Putamen (tissue), 1 donor: ENCODE measurements at regions not wholly inside any gene's neighbourhood (a gene's known extent, or its start where the extent isn't known, plus 50 kb on each side); places are given as distances from the start of the nearest gene placed in this dataset.

ENCODE experiments used
- DNase-seq: peaks from one replicate; pipeline ENCODE4 v3.0.0-alpha.2; 2016; ENCODE audit warnings: low spot score

DNA sequence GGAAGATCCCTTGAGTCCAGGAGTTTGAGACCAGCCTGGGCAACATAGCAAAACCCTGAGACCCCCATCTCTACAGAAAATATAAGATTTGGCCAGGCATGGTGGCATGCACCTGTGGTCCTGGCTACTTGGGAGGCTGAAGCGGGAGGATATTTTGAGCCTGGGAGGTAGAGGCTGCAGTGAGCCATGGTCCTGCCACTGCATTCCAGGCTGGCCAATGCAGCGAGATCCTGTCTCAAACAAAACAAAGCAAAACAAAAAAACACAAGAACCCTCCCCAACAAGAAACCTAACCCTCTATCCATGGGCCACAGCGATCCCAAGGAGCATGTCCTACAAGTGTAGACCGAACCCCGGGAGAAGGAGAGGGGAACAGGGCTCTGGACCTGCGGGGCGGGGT is 133.3 kb downstream of the MGAT5B start:
- no peak for DNase-seq

DNA sequence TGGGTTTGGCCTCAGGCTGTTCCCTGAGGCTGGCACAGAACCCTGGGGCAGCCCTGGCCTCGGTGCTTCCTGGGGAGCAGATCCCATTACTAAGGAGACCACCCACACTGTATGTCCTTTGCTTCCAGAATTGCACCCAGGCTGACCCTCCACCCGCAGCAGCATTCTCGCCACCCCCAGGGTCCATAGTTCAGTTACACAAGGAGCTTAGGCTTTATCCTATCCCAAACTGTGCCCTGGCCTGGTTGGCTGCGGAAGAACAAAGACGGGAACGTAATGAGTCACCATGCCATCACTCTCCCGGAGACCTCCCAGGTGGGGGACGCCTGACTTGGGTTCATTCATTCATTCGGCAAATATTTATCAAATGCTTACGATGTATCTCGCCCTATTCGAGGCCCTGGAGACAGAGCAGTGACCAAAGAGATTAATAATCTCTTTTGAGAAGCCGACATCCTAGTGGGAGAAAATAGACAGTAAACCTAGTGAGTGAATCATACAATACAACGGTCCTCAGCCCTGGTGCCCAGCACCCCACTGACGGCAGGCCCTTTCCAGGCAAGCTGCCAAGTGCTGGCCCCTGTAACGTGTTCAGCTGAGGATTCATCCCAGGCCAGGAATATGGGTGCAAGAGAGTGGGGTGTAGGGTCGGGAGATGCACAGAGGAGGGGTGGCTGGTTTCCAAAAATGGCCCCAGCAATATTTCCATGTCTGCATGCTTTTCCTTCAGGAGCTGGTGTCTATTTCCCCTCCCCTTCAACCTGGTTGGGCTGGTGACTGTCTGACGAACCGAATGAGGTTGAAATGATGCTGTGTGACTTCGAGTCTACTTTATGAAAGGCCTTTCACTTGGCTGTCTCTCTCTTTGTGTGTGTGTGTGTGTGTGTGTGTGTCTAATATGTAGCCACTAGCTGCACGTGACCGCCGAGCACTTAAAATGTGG is 134.2 kb downstream of the MGAT5B start:
- DNase-seq: no peak

DNA sequence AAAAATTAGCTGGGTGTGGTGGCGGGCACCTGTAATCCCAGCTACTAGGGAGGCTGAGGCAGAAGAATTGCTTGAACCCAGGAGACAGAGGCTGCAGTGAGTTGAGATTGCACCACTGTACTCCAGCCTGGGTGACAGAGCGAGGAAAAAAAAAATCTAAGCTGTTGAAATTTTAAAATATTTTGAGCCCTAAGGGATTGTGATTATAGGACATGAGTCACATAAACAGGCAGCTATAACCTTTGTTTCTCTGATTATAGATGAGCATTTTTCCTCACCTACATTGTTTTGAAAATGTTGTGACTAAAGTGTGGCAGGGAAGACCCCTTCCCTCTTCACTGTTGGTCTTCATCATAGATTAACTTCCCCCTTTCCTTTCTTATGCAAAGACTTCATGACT is 135.5 kb downstream of the MGAT5B start:
- DNase-seq: no peak

DNA sequence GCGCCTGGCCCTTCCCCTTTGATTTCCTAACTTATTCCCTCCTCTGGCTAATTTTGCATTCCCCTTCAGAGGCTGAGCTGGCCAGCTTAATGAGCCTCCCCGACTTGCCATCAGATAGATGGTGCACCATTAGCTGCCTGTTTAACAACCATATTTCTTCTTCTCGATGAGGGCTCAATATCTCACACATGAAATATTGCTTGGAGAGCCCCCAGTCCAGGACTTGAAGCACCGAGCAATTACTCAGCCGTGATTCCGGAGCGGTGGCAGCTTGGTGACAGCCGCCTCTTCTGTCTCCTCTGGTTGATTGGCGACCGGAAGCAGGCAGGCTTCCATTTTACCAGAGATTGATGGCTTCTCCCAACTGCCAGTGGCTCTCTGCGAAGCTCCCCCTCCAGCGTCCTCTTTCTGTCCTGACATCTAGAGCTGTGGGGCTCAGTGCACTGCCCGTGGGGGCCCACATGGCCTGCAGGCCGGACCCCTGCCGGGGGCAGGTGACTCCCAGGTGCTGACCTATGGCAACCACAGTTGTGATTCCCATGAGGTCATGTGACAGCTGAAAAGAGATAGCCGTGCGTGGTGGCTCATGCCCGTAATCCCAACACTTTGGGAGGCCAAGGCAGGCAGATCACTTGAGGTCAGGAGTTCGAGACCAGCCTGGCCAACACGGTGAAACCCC is 133.7 kb upstream of the SEC14L1 start:
- no peak for DNase-seq

DNA sequence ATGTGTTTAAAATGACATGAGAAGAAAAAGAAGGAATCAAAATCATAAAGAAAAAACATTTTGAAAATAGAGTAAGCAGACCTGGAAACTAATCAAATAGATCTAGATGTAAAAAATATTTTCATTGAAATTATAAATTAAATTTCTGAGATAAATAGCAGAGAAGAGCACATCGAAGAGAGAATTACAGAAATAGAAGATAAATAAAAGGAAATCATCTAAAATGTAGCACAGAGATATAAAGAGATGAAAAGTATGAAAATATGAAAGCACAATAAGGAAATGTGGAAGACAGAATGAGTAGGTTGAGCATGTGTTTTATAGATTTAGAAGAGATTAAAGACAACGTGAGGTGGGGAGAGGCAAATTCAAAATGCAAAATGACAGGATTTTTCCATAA is 130.9 kb upstream of the SEC14L1 start:
- no peak for DNase-seq

DNA sequence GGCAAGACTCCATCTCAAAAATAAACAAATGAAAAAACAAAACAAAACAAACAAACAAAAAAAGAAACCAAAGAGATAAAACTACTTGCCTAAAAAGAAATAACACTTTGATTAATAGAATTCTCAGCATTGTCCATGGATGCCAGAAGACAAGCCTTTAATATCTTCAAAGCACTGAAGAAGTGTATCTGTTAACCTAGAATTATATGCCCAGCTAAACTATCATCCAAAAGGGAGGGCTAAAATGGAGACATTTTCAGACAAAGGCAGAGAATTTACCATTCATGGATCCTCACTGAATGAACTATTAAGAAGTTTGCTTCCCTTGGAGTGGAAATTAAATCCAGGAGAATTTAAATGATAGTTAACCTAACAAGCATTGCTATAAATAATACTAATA is 130.1 kb upstream of the SEC14L1 start:
- DNase-seq: no peak

DNA sequence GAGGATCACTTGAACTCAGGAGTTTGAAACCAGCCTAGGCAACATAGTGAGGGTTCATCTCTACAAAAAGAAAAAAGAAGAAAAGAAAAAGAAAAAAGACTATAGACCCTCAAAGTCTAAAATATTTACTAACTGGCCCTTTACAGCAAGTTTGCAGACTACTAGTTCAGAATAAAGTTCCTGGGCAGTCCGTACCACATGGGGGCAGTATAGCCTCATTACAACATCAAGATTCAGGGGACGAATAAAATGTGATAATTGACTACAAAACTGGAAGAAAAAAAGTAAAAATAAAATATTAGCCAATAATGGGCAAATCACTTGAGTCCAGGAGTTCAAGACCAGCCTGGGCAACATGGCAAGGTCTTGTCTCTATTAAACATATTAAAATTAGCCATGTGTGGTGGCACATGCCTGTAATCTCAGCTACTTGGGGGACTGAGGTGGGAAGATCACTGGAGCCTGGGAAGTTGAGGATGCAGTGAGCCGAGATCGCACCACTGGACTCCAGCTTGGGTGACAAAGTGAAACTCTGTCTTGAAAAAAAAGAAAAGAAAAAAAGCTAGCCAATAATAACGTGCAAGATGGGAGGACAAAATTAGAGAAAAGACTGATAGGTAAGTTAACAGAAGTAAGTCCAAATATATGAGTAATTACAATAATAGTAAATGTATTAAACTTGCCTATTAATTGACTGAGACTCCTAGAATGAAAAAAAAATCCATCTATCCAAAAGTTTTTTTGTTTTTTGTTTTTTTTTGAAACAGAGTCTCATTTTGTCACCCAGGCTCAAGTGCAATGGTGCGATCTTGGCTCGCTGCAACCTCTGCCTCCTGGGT is 129.4 kb upstream of the SEC14L1 start:
- DNase-seq: no peak

DNA sequence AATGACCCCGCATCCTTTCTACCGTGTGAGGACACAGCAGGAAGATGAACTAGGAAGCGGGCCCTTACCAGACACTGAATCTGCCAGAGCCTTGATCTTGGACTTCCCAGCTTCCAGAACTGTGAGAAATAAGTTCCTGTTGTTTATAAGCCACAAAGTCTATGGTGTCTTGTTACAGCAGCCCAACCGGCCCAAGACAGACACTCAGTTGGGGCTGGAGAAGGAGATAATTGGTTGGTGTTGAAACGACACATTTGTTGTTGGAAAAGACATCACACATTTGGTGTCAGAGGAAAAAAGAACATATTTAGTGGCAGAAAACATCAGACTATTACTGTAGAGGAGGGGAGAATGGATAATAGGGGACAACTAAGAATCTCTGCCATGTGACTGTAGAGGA is 122.3 kb upstream of the SEC14L1 start:
- no peak for DNase-seq

DNA sequence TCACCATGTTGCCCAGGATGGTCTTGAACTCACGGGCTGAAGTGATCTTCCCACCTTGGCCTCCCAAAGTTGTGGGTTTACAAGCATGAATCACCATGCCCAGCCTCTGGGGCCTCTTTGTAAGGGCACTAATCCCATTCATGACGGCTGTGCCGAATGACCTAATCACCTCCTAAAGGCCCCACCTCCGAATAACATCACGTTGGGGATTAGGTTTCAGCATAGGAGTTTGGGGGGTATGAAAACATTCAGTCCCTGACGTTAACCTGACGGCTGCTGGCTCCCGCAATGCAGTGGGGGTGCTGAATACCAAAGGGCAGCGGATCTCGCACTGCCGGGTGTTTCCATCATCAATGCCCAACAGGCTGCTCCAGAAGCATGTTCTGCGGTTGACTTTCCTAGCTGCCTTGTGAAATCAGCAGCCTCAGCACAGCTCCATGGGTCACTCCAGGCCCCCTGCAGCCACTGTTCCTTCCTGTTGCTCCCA is 120.8 kb upstream of the SEC14L1 start:
- DNase-seq: no peak

DNA sequence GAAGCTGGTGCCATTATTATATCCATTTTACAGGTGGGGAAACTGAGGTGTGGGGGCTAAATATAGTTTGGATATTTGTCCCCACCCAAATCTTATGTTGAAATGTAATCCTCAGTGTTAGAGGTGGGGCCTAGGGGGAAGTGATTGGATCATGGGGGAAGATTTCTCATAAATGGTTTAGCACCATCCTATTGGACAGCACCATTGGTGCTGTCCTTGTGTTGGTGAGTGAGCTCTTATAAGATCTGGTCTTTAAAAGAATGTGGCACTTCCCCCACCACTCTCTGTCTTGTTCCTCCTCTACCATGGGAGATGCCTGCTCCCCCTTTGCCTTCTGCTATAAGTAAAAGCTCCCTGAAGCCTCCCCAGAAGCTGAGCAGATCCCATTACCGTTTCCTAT is 119.8 kb upstream of the SEC14L1 start:
- no peak for DNase-seq

DNA sequence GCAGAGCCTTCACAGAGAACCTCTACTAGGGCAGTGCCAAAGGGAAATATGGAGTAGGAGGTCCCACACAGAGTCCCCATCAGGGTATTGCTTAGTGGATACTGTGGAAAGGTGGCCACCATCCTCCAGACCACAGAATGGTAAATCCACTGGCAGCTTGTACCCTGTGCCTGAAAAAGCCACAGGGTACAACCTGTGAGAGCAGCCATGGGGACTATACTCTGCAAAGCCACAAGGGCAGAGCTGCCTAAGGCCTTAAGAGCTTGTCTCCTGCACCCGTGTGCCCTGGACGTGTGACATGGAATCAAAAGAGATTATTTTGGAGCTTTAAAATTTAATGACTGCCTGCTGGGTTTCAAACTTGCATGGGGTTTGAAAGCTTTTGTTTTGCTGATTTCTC is 118.0 kb upstream of the SEC14L1 start:
- DNase-seq: no peak

DNA sequence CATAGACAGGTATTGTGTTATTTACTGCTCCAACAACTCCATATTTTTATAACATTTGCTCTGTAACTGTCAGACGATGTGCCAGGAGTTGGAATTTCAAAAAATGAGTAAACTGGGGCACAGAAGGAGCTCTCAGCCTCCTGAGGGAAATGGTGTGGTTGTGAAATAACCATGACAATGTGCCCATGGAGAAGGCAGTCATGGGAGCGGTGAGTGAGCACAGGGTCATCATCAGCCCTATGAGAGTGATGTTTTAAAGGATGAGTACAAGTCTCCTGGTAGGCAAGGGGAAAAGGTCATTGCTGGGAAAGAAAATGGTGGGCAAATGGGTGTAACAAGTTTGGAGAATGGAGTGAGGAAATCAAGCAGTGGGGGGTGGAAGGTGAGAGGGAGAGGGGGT is 115.0 kb upstream of the SEC14L1 start:
- DNase-seq: no peak

DNA sequence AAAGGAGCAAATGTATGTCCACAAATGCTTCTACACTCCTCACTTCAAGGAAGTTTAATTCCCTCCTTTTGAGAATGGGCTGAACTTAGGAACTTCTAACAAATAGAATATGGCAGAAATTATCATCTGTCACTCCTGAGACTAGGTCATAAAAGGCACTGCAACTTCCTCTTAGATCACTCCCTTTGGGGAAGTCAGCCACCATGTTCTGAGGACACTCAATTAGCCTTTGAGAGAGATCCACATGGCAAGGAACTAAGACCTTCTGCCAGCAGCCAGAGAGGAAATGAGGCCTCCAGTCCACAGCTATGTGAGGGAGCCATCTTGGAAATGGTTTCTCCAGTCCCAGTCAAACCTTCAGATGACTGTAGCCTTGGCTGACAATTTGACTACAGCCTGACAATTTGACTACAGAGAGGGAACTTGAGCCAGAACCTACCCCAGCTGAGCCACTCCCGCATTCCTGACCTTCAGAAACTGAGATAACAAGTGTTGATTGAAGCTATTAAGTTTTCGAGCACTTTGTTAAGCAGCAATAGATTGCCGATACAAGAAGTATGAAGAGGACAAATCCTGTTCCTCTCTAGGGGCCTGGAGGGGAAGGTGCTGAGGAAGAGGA is 113.4 kb upstream of the SEC14L1 start:
- DNase-seq: no peak

DNA sequence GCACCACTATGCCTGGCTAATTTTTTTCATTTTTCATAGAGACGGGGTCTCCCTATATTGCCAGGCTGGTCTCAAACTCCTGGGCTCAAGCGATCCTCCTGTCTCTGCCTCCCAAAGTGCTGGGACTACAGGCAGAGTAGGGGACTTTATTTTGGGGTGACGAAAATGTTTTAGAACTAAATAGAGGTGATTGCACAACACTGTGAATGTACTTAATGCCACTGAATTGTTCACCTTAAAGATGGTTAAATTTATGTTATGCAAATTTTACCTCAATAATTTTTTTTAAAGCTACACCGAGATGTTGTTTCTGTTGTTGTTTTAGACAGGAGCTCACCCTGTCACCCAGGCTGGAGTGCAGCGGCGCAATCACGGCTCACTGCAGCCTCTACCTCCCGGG is 111.9 kb upstream of the SEC14L1 start:
- no peak for DNase-seq

DNA sequence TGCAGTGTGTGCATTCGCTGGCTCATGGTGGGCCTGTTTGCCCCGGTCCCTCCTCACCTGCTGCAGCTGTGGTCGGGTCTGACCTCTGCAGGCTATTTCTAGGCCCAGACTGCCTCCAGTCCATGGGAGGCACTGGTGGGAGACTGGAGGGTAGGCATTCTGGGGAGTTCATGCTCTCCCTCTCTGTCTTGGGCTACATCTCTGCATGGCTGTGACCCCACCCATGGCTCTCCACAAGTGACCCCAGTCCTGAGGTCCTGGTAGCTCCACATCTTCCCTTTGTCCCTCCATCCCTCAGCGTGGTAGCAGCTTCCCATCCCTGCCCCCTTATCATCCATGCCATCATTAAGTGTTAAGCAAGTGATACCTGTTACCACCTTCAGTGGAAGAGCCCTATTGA is 107.8 kb upstream of the SEC14L1 start:
- no peak for DNase-seq

DNA sequence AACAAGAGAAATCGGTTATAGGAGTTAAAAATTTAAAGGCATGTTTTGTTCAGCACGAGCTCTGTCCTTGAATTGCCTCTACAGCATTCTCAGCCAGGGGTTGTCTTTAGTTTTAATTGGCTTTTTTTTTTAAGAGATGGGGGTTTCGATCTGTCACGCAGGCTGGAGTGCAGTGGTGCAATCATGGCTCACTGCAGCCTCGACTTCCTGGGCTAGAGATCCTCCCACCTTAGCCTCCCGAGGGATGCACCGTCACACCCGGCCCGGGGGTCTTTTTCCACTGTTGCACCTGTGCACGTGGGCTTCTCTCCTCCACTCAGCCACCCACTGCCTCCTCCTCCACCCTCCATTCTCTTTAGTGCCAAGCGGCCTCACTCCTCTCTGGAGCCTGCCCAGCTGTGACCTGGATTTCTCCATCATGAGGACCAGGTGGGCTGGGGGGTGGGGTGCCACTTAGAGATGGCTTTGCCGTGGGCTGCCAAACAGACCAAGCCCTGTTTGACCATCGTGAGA is 106.8 kb upstream of the SEC14L1 start:
- no peak for DNase-seq

DNA sequence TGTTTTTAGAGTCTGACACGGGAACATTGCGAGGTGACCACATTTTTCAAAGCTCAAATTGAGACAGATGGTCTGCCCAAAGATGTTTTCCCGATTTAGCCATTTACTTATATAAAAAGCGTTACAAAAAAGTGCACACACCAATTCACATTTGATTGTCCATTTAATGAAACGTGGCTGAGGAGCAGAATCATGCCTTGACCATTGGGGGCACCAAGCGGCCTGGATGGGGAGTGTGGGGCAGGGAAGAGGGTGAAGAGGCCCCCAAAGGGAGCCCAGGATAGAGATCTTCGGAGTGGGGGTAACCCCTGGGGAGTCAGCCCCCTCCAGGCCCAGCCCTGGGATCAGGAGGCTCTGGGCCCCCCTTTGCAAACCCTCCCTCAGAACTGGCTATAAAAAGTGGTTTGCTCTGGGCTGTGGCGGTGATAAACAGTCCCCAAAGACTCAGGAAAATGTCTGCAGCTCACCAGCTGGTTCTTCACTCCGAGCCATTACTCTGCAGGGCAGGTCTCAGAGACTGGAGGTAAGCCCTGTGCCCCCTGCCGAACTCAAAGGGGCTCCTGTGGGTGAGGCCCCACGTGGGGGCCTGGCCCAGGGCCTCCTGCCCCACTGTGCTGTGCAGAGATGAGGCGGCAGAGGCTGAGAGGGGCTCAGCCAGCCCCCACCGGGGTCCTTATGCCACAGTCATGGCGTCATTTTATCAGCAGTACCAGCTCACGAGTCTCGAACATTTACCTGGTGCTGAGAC is 105.9 kb upstream of the SEC14L1 start:
- DNase-seq: no peak

DNA sequence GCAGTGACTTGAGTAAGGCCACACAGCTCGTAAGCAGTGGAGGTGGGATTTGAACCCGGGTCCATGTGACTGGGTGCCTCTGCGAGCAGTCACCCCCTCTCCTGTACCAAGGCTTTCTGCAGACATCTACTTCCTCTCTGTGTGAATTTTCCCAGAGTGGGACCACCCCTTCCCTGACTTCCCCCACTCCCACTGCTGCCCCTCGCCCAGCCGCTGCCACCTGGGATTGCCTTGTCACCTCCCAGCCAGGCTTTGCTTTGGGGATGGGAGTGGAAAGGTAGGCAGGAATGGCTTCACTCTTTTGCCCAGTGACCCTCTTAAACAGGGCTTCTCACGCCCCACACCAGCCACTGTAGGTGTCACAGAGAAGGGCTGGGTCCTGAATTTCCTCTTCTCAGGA is 105.2 kb upstream of the SEC14L1 start:
- DNase-seq: no peak

DNA sequence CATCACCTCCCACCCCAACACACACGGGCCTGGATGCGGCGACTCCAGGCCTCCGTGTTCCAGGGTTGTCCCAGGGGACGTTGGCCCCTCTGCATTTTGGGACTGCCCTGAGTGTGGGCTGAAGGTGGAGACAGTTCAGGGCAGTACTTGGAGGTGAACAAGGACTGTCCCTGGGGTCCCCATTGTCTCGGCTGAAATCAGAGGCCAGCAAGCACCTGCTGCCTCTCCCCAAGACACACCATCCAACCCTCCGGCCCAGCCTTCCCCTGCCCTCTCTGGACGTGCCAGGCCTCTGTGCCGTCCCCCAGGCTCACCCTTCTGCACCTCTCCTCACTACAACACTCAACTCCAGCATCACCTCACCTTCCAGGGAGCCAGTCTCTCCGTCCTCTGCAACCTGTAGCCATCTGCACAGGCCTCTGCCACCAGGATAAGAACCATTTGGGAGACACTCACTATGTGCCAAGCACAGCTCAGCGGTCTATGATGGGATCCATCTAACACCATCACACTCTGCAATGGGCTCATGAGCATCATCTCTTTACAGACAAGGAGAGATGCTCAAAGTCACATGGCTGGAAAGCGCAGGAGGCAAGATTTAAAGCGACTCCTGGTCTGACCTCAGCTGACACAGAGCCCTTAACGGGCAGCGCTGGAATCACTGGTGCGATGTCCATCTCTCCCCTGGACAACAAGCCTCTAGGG is 104.5 kb upstream of the SEC14L1 start:
- no peak for DNase-seq

DNA sequence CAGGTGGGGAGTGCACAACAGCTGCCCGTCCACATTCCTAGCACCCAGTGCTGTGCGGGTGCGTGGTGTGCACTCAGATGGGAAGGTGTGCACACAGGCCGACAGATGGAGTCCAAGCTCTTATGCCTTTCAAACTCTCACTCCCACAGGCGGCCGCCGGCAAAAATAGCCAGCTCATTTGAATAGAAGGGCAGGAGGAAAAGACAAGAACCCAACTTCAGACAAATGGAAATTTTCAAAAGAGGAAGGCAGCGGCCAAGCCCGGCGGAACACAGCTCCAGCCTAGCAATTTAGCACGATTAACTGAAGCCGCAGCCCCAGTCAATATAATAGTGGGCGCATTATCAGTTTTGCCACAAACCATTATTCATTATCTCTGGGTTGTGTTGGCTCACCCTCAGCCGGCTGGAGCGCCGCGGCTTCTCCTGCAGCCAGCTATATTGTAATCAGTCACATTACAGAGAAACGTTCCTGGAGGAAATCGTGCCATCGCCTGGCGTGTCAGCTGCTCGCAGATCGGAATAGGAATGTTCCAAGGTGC is 103.9 kb upstream of the SEC14L1 start:
- peak; percentile 35 for DNase-seq
